ENCODE measurements at regions not wholly inside any gene's neighbourhood (a gene's known extent, or its start where the extent isn't known, plus 50 kb on each side); places are given as distances from the start of the nearest gene placed in this dataset.

DNA sequence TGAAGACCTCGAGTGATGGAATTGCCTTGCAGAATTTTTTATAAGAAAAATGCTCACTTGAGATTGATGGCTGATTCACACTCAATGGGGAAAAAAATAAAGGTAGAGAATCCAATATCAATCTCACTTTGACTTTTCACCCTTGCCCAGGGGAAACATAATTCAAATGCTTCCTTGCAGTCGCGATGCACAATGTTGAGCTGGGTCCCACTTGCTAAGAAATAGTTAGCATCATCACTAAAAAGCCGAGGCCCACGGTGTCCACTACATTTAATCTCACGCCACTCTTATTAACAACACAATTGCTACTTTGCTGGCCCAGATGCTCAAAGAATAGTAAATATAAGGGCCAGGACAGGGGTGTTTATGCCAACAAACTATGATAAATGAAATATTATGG lies 223.4 kb downstream of the SPTSSA start:
- DNase-seq = no peak

DNA sequence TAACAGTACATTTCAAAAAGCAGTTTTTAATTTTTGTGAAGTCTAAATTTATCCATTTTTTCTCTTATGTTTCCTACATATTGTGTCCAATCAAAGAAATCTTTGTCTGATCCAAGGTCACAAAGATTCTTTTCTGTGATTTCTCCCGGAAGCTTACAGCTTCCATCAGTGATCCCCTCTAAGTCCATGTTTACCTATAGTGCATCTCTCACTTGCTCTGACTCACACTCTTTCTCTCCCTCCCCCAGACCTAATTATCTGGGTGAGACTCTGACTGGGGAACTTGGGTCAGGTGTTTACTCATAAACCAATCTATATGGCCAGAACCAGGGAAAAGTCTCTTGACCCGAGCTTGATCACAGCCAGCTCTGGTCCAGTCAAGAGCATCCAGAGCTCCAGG lies 224.4 kb downstream of the SPTSSA start:
- DNase-seq = no peak

DNA sequence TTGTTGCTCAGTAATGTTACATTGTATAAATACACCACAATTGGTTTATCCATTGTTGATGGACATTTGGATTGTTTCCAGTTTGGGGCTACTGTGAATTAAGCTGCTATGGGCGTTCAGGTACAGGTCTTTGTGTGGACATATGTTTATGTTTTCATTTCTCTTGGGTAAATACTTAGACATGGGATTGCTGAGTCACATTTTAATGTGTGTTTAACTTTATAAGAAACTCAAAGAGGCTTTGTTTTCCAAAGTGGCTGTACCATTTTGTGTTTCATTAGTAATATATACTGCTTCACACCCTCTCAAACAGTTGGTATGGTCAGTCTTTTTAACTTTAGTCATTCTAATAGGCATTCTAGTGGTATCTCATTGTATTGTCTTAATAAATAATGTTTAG lies 225.0 kb downstream of the SPTSSA start:
- DNase-seq = no peak

DNA sequence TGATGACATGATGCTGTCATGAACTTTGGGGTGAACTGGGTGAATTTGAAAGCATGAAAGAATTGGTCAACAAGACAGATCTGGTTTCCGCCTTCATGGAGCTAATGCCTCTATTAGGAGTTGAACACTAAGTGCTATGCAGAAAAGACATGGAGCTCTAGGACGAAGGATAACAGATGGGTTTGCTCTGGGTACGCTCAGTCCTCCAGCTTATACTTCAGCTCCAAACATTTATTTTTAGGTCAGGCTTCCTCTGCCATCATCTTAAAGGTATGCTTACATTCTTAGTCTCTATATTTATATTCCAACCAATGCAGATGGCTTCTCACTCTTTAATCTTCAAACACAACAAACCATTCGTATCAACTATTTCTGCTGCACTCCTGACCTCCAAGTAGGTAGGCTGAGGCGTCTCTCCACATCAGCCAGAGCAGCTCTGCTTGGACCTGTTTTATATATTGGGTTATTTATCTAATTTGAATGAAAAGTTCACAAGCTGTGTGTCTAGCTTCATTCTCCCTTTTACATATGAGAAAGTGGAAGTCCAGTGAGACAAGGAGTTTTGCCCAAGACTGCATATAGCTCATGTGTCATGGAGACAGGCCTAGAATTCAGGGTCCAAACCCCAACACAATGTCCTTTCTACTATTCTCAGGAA lies 226.3 kb downstream of the SPTSSA start:
- no peak for DNase-seq

DNA sequence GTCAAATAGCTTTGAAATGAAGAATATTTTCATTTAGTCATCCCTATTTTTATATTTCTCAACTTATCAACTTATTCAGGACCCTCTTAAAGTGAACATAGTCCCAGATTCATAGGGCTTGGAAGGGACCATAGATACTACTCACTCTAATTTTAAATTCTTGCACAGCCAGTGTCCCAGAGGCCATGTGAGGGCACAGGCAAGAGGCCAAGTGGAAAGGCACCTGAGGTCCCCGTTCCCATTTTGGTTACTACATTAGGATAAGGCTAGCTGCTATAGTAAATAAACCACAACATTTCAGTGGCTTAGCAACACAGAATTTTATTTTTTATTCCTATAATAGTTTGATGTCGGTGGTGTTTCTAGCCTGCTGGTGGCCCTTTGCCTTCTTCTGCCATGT lies 227.8 kb downstream of the SPTSSA start:
- DNase-seq = no peak

DNA sequence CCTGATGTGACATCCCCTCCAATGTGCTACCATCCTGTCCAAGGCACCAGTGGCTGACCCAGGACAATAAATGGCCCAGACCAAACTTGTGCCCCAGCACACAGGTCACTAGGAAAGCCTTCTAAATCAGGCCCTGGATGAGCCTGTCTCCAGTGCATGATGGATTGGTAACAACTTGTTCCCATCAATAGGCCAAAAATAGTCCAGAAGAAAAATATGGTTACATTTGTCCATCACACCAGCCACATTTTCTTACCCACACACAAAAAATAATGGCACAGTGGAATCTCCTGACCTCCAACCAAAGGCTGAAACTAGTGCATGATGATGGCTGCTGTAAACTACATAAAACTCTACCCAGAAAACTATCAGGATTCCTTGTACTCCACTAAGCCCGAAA lies 228.4 kb downstream of the SPTSSA start:
- DNase-seq = no peak

DNA sequence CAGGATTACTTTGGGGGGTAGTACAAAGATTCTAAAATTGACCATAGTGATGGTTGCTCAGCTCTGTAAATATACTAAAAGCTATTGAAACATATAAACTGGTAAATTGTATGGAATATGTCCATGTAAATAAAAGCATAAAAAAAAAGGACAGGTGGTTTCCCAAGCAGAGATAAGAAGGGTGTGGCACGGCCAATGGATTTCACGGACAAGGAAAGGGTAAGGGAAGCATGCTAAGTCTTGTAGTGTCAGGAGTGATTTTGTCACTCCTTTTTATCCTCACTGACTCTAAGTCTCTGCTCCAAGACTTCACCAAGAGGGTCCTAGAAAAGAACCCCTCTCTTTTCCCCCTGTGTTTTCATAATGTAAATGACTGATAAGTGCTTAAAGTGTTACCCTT lies 229.2 kb downstream of the SPTSSA start:
- DNase-seq = no peak

DNA sequence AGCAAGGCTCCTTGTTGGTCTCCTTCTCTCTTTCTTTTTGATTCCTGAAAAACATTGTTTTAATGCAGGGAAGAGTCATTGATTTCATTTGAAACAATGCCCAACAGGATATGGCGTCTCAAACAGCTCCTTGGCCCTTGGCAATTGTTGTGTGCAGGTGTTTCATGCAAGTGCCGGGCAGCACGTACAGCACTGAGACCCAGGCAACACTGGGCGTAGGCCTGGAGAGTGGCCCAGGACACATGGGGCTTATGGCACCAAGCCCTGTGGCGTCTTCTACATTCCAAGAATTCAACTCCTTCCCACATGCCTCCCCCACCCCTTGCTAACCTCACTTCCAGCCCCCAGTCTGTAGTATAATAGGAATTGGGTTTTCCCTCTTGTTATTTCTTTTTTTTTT lies 230.4 kb downstream of the SPTSSA start:
- no peak for DNase-seq

DNA sequence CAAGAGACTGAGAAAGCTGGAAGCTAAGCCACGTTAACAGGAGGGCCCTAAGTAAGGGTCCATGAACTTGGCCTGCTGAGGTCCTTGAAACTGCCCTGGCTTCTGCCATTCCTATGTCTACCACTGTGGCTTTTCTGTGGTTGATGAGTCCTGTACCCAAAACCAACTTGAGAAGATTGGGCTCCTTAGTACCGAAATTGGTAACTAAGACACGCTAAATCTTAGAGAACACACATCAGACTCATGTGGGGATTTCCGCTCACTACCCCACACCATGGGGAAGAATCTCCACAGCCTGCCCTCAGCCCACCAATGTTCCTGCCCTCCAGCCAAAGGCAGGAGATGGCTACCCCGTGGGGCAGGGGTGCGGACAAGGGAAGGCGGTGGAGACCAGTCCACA lies 232.9 kb downstream of the SPTSSA start:
- no peak for DNase-seq

DNA sequence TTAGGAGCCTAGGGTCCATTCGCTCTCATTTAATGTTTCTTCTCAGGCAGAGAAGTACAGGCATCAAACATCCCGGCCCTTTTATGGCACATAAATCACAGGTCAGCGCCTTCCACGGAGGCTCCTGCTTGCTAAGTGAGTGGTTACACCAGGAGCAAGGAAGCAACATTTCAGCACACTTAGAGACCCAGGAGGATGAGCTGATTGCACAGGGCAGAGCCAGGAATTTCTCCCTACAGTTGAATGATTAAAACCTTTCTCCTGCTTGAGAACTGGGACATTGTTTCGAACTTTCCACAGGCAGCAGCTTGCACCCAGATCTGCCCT lies 233.4 kb downstream of the SPTSSA start:
- DNase-seq = no peak

DNA sequence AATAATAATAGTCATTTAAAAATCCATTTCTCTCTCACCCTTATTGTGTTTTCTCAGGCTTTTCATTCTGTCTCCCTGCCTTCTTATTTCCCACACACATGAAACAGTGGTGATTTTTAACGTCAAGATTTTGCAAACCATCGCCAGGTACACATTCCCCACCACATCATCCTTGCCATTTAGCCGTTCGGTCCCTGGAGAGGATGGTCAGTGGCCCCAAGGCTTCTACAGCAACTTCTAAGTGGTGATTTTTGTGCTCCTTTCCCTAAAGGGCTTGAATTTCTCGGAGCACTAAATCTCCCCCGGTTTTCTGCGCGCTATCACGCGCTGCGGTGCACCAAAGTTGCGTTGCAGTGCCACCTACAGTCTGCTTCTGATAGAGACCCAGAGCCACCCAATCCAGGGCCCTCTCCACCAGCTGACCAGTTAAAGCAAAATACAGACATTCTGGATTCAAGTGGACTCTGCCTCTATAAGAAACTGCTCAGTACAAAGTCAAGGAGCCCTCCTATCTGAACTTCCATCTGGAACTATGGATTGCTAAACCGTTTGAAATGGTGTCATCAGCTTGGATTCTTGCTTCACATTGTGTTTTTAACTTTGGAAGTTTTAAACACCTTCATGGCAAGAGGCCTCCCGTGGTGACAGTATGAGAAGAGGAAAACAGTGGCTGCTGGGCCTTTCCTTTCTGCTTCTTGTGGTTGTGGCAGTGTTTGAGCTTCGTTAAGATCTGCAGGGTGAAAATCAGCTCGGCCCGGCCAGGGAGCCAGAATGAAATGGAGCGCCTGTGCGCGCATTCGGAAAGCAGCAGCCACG lies 234.0 kb downstream of the SPTSSA start:
- DNase-seq = peak; percentile 69

DNA sequence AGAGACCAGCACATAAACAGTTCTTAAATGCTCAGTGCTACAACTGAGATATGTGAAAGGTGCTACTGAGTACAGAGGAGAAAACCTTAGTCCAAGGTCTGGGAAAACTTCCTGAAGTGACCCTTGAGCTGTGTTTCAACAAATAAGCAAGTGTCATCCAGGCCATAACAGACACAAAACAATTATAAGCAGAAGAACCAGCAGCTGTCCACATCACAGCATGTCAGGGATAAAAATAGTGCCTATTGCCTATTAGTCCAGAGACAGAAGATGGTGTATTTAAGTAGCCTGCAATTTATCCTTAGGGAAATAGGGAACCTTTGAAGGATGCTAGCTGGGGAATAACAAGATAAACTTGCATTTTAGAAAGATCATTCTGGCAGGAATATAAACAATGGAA lies 237.8 kb downstream of the SPTSSA start:
- DNase-seq = no peak

DNA sequence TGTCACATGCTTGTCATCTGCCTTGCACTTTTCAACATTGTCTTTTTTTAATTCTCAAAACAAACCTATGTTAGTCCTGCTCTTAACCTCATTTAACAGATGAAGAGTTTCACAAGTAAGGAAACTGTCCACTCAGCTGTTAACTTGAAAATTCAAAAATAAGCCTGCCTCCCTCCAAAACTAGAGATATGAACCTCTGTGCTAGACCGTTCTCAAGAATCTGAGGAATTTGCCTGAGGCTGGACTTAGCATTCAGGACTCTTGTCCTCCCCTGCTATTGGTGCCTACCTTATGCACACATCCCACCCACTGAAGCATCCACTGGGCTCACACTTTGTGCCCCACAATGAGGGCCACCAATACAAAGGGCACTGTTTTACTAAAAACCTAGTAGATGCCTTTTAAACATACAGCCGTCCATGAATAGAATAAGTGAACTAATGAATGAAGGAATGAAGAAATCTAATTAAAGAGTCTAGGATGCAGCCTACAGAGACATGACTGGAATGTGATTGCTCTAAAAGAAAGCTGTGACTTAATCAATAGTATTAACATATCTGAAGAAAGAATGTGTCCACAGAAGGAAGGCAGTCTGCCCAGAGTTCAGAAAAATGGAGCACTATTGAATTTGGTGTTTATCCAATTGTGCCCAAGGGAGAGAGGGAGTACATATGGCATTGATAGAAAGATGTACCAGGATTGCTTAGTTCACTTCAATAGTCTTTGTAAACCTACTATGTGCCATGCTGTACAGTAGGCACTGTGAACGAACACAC lies 238.5 kb downstream of the SPTSSA start:
- DNase-seq = no peak

DNA sequence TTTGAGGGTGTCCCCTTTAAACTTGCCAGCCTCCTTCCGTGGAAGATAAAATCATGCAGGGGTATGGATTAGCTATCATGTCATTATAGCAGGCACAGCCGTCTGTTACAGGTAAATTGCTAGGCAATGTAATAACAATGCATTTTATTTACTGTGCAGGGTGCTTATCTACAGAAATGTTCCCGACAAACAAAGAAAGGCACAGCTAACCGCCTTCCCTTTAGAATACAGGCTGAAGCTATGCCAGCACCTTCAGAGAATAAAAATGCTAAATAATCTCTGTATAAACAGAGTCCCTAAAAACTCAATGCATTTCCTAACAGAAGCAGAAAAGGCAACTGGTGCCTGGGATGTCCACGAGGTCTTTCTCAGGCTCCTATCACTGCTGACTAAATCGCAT lies 239.2 kb downstream of the SPTSSA start:
- no peak for DNase-seq

DNA sequence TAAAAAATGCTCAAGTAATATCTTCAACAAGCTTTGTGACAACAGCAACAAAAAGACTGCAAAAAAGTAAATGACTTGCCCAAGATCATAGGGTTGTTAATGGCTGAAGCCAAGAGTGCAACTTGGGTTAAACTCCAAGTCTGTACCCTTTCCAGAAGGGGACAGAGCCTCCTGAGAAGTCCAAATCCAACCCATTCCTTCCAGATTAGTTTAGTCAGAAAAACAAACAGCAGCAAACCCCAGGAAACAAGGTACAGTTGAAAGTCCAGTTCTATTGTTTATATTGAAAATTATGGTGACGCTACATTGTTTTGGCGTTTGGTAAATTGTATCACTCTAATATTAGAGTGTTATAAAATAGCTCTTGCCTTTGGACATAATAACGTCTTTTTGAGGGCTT lies 239.9 kb downstream of the SPTSSA start:
- DNase-seq = no peak

DNA sequence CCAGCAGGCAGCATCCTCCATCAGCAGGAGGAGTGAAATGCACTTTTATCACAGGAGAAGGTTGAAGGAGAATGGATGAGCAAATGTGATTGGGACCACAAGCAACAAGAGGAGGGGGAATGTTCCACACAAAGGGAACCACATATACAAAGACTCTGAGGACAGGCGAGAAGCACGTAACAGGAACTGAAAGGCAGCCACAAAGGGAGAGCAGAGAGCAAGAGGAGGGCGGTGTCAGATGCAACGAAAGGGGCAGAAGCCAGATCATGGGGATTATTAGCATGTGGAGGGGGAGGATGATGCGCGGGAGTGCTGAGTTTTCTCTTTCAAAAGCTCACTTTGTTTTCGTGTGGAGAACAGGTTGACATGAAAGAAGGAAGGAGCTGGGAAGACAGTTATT lies 241.1 kb downstream of the SPTSSA start:
- DNase-seq = no peak

DNA sequence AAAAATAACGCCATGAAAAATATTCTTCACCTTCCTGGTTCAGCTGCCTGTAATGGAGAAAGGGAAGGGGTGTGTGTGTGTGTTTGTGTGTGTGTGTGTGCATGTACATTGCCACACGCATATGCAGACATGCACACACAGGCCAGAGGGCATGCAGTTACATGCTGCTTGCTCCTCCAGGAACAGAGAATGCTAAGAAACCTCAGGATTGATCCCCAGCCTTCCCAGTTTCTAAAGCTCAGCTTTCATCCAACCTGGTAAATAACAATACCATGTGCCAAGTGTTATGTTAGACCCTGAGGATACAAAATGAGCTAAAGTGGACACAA lies 241.7 kb downstream of the SPTSSA start:
- DNase-seq = no peak

DNA sequence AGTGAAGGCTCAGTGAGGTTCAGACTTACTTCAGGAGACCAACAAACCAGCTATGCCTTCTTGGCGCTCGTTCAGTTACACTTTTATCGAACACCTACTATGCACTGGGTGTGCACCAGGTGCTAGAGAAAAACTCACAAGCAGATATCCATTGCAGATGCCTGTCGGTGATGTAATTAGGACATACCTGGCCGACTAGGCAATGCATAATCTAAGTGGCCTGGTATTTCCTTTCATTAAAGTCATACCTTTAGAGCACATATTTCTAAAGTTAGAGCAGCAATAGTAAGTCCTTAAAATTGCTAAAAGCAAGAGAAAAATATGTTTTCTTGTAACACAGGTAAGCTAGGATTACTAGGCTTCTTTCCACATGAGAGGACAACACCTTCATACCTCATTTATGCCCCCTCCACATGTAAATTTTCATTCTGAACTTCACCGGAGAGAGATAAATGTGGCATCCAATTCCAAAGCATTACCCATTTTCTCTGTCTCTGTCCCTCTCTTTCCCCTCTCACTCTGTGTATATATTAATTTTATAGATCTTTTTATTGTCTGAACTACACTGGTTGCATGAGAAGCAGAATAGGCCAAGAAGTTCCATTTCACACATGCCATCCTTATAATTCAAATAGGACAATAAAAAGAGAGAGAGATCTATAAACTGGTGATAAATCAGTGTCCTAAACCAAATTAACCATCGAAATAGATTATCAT lies 242.2 kb downstream of the SPTSSA start:
- DNase-seq = no peak

DNA sequence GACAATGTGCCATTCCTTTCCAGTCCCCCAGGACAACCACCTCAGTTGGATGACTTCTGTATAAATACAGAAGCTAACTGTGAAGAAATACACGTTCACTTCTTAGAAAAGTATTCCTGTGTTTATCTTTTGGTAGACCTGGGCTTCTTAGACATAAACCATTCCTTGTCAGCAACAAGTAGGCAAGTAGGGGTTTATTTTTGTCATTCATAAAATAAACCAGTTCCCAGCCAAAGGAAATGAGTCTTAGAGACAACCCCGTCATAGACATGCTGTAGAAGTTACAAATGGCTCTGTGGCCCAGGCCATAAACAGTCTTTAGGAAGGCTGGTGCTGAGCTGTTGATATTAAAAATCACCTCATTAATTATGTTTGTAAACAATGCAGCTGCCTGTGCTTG lies 243.2 kb downstream of the SPTSSA start:
- DNase-seq = no peak

DNA sequence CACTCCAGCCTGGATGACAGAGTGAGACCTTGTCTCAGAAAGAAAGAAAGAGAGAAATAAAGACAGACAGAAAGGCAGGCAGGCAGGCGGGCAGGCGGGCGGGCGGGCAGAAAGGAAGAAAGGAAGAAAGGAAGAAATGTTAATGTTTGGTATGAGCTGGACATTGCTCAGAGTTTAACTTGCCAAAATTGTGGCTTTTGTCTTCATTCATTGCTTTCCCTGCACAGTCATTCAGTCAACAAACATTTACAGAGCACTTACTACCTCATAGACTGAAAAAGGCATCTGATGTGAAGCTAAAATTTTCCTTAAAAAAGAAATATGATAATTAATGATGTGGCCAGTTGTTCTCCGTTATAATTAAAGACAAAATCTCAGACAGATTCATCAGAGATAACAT lies 247.1 kb downstream of the SPTSSA start:
- no peak for DNase-seq

DNA sequence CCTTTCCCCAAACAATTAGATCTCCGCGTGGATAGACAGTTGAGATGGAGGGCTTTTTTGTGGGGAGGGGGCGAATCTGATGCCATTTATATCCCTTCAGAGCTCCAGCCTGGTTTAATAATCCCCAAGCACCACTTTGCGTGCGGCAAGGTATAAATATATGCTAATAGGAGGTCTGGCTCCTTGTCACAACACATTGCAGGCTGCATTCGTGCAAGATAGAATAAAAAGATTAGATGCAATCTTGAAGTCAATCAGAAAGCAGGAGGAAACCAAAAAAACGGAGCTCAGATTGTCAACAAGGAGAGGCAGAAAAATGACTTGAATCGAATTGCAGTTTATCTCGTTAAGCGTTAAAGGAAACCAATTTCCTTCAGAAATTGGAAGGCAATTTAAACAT lies 248.7 kb downstream of the SPTSSA start:
- DNase-seq = no peak

DNA sequence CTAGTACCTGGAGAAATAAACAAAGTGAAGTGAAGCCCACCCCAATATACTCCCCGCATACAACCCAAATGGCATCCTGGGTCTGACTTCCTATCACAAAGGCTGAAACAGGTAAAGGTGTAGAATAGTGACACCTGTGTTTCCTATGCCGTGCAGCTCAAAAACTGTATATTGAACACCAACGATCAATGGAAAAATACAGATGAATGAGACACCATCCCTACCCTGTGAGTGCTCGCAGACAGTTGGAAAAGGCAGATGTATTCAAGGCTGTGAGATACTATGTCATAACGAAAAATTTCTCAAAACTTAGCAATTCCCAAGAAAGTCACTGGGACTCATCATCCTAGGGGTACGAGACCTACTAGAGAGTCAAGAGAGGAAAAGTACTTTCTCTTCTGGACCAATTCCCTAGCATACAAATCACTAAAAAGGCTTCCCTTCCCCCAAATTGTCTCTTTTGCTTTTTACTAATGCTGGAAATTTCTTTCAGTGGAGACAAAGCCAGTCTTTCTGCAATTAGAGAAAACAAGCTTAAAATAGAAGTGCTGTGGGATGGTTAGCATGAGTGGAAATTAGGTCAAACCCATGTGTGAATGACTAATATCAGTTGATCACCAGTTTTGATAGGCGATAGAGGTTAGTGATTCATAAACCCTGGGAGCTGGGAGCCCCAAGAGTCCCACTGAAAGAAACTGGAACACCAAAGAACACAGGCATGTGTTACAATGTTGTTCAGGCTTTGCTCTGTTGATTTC lies 249.7 kb downstream of the SPTSSA start:
- peak; percentile 27 for DNase-seq

DNA sequence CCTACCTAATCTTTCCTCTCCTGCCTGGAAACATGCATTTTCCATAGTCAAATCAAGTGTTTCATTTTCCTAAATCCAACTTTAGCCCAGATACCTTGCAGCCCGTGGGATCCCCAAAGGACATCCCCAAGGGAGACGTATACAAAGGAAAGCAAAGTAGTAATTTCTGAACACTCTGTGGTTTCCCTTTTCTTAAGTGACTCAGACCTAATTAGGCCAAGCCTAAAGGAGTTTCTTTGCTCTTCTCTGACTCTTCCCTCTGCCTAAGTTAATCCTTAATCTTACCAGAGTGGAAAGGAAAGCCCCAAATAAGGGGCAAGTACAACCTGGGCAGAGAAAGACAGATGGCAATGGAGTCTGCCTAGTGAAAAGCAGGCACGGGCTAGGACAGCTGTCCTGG lies 250.3 kb downstream of the SPTSSA start:
- DNase-seq = no peak
